PC-3 (cell line): ENCODE measurements at regions not wholly inside any gene's neighbourhood (a gene's known extent, or its start where the extent isn't known, plus 50 kb on each side); places are given as distances from the start of the nearest gene placed in this dataset.

ENCODE experiments used
- ATAC-seq: fragments of 200-7000 bp; cut with Tn5 transposase; 2 replicates; pipeline ENCODE4 v1.9.1; 2020; ENCODE audit warnings: mild to moderate bottlenecking, moderate library complexity
- BruUV-seq: library from RNA; stranded (reverse); fragments of 400-500 nt; replicated peaks from 2 replicates; lab custom pipeline; 2021; lab: Mats Ljungman, UMichigan
- CTCF ChIA-PET: fragments of 300-600 bp; sonication (Branson Sonifier 250); formaldehyde crosslinking; loops from one replicate; lab custom pipeline; 2022; ENCODE audit warnings: antibody characterized with exemption; lab: Charles Lee
- POLR2A ChIA-PET: fragments of 300-600 bp; sonication (Branson Sonifier 250); formaldehyde crosslinking; loops from one replicate; lab custom pipeline; 2022; ENCODE audit warnings: antibody characterized with exemption; ENCODE audit not compliant: unreplicated experiment; lab: Charles Lee
- DNase-seq: peaks from one replicate; pipeline ENCODE4 v3.0.0-alpha.2; 2015
- H2AFZ ChIP-seq: fragments of 300-600 bp; sonication (generic); 2 replicates; pipeline ENCODE4 v1.6.0; 2016; ENCODE audit warnings: antibody characterized with exemption, low read length
- H3F3A ChIP-seq: fragments of 300-600 bp; sonication (generic); one replicate; pipeline ENCODE4 v1.6.0; 2017; ENCODE audit warnings: antibody characterized with exemption, low read length, control low read depth, mild to moderate bottlenecking; ENCODE audit not compliant: unreplicated experiment
- H3K27ac ChIP-seq: fragments of 300-600 bp; sonication (generic); 2 replicates; pipeline ENCODE4 v1.5.1; 2016; ENCODE audit warnings: mild to moderate bottlenecking, low read length
- H3K27me3 ChIP-seq: fragments of 300-600 bp; sonication (generic); 2 replicates; pipeline ENCODE4 v1.6.1; 2016; ENCODE audit warnings: low read length, mixed read lengths
- H3K36me3 ChIP-seq: fragments of 300-600 bp; sonication (generic); 2 replicates; pipeline ENCODE4 v1.6.1; 2016; ENCODE audit warnings: low read depth, mixed run types, low read length, mixed read lengths
- H3K4me1 ChIP-seq: fragments of 300-600 bp; sonication (generic); 2 replicates; pipeline ENCODE4 v1.5.1; 2016; ENCODE audit warnings: low read length; ENCODE audit not compliant: insufficient read depth
- H3K4me2 ChIP-seq: fragments of 300-600 bp; sonication (generic); 2 replicates; pipeline ENCODE4 v1.6.0; 2016; ENCODE audit warnings: low read length
- H3K4me3 ChIP-seq: fragments of 300-600 bp; sonication (generic); 2 replicates; pipeline ENCODE4 v1.5.1; 2016; ENCODE audit warnings: mild to moderate bottlenecking, low read length, mixed read lengths
- H3K79me2 ChIP-seq: fragments of 300-600 bp; sonication (generic); 2 replicates; pipeline ENCODE4 v1.6.1; 2017; ENCODE audit warnings: low read length, mixed read lengths
- H3K9ac ChIP-seq: fragments of 300-600 bp; sonication (generic); 2 replicates; pipeline ENCODE4 v1.6.0; 2016; ENCODE audit warnings: mild to moderate bottlenecking, low read length
- H3K9me2 ChIP-seq: fragments of 300-600 bp; sonication (generic); replicated peaks from 2 replicates; pipeline ENCODE4 v1.6.1; 2016; ENCODE audit warnings: mixed run types, low read length, mixed read lengths
- H3K9me3 ChIP-seq: fragments of 300-600 bp; sonication (generic); 2 replicates; pipeline ENCODE4 v1.6.1; 2016; ENCODE audit warnings: low read length, mixed read lengths
- H4K20me1 ChIP-seq: fragments of 300-600 bp; sonication (generic); 2 replicates; pipeline ENCODE4 v1.6.1; 2016; ENCODE audit warnings: low read length, mixed read lengths
- CTCF ChIP-seq: fragments of 300-600 bp; sonication (generic); conservative IDR thresholded peaks from 2 replicates; pipeline ENCODE4 v1.5.1; 2017; ENCODE audit warnings: antibody characterized with exemption, low read depth, mild to moderate bottlenecking, low read length
- EZH2 ChIP-seq: fragments of 300-600 bp; sonication (generic); IDR thresholded peaks from one replicate; pipeline ENCODE4 v1.6.1; 2017; ENCODE audit warnings: antibody characterized with exemption, mild to moderate bottlenecking, low read length; ENCODE audit not compliant: unreplicated experiment
- EZH2phosphoT487 ChIP-seq: fragments of 300-600 bp; sonication (generic); IDR thresholded peaks from 2 replicates; pipeline ENCODE4 v1.6.1; 2018; ENCODE audit warnings: mild to moderate bottlenecking, antibody characterized with exemption, low read length, borderline replicate concordance
- intact Hi-C: fragments of 100-400 bp; cut with micrococcal nuclease; formaldehyde crosslinking; loops from 2 replicates; pipeline ENCODE4 v1.9.0; 2023

- Histone ChIP-seq H2AFZ (no peak overlapping the region), H3K27me3 (0 out of 2 replicates have a peak, but pooled peaks cover 3% of the 10 kb centered on the region), H3K79me2 (no peaks in the 10 kb centered on the region), H3K4me3 (no peak overlapping the region), H3K4me1 (no peaks in the 10 kb centered on the region), H3K27ac (no peak overlapping the region), H3K9me2 (no peaks in the 10 kb centered on the region), H3K36me3 (no peaks in the 10 kb centered on the region), H4K20me1 (no peaks in the 10 kb centered on the region), H3K4me2 (no peak overlapping the region), H3K9ac (no peak overlapping the region), H3F3A (no peaks in the 10 kb centered on the region), H3K9me3 (no peaks in the 10 kb centered on the region)
- intact Hi-C loops: no loop called here
- DNase-seq: no peak
- BruUV-seq: no TSS peak
- ChIA-PET CTCF (no interaction called here), POLR2A (no interaction called here)
- TF ChIP-seq EZH2 (no peak), CTCF (no peak), EZH2phosphoT487 (no peak)
- no peak for ATAC-seq
These were observed 296.5 kb upstream of the STEAP1 start for GRCh38 chr7:89857767-89858166.

GRCh38 chr7:89887489-89887888 is 266.8 kb upstream of the STEAP1 start:
- no TSS peak for BruUV-seq

More at GRCh38 chr7:89887489-89887888, 266.8 kb upstream of the STEAP1 start:
- Histone ChIP-seq H3K9me2 (no peaks in the 10 kb centered on the region), H3K79me2 (no peaks in the 10 kb centered on the region), H3K9me3 (no peaks in the 10 kb centered on the region), H3K27me3 (no peaks in the 10 kb centered on the region), H3K9ac (no peak overlapping the region), H3K4me2 (no peak overlapping the region), H4K20me1 (no peaks in the 10 kb centered on the region), H3K4me3 (no peak overlapping the region), H3K36me3 (no peaks in the 10 kb centered on the region), H3K27ac (no peak overlapping the region), H3K4me1 (no peaks in the 10 kb centered on the region), H3F3A (no peaks in the 10 kb centered on the region), H2AFZ (no peak overlapping the region)
- ChIA-PET POLR2A (no interaction called here), CTCF (no interaction called here)
- DNase-seq: no peak
- no peak for TF ChIP-seq EZH2
- TF ChIP-seq EZH2phosphoT487: no peak
- TF ChIP-seq CTCF: no peak
- intact Hi-C loops: no loop called here
- ATAC-seq: no peak
